IMR-90 (cell line): ENCODE measurements at regions not wholly inside any gene's neighbourhood (a gene's known extent, or its start where the extent isn't known, plus 50 kb on each side); places are given as distances from the start of the nearest gene placed in this dataset.

Source experiments
- CEBPB ChIP-seq: IDR thresholded peaks from 2 replicates; pipeline ENCODE4 v1.6.1; 2012; ENCODE audit warnings: low read depth, low read length, improper control_type of control experiment
- FOS ChIP-seq: fragments of 150-350 bp; IDR thresholded peaks from 2 replicates; pipeline ENCODE4 v1.6.1; 2016; ENCODE audit warnings: low read depth, low read length
- MAFK ChIP-seq: IDR thresholded peaks from 2 replicates; pipeline ENCODE4 v1.6.1; 2012; ENCODE audit warnings: low read depth, low read length, improper control_type of control experiment
- MXI1 ChIP-seq: IDR thresholded peaks from 2 replicates; pipeline ENCODE4 v1.6.1; 2012; ENCODE audit warnings: low read depth, mild to moderate bottlenecking, low read length, moderate library complexity, borderline replicate concordance
- POLR2A ChIP-seq: IDR thresholded peaks from 2 replicates; pipeline ENCODE4 v1.6.1; 2012; ENCODE audit warnings: mild to moderate bottlenecking, low read depth, low read length
- SMC3 ChIP-seq: fragments of 150-350 bp; IDR thresholded peaks from 2 replicates; pipeline ENCODE4 v1.6.1; 2016; ENCODE audit warnings: low read depth, mild to moderate bottlenecking, antibody characterized with exemption, low read length, moderate library complexity
- TF ChIP-seq, protein P1 (sequence below): conservative IDR thresholded peaks from 2 replicates; pipeline ENCODE4 v1.5.1; 2012; ENCODE audit warnings: mild to moderate bottlenecking, low read depth, low read length, improper control_type of control experiment
- TF ChIP-seq, protein P2 (sequence below): fragments of 150-350 bp; IDR thresholded peaks from 2 replicates; pipeline ENCODE4 v1.6.1; 2017; ENCODE audit warnings: mild to moderate bottlenecking, antibody characterized with exemption, low read length, low read depth

DNA sequence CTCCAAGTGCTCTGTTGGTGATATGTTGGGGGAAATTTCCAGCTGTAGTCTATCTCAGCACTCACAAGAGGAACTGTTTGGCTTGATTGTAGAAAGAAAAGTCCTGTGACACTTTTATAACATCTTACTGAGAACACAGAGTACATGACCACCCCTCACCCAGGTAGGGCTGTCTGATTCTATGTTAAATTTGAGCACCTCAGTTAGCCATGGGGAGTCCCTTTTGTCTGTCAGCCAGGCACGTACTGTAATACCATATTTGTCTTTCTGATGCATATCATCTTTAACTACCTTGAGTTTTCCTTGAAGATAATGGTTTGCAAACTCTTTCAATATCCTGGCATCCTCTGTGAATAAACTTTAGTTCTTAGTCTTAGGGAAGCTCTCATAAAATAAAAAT is 164.5 kb downstream of the IZUMO3 start:
- TF ChIP-seq, protein P1, sequence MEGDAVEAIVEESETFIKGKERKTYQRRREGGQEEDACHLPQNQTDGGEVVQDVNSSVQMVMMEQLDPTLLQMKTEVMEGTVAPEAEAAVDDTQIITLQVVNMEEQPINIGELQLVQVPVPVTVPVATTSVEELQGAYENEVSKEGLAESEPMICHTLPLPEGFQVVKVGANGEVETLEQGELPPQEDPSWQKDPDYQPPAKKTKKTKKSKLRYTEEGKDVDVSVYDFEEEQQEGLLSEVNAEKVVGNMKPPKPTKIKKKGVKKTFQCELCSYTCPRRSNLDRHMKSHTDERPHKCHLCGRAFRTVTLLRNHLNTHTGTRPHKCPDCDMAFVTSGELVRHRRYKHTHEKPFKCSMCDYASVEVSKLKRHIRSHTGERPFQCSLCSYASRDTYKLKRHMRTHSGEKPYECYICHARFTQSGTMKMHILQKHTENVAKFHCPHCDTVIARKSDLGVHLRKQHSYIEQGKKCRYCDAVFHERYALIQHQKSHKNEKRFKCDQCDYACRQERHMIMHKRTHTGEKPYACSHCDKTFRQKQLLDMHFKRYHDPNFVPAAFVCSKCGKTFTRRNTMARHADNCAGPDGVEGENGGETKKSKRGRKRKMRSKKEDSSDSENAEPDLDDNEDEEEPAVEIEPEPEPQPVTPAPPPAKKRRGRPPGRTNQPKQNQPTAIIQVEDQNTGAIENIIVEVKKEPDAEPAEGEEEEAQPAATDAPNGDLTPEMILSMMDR, result no peak
- TF ChIP-seq POLR2A (no peak), SMC3 (no peak), MXI1 (no peak), CEBPB (no peak), MAFK (no peak), FOS (no peak)
- TF ChIP-seq, protein P2, sequence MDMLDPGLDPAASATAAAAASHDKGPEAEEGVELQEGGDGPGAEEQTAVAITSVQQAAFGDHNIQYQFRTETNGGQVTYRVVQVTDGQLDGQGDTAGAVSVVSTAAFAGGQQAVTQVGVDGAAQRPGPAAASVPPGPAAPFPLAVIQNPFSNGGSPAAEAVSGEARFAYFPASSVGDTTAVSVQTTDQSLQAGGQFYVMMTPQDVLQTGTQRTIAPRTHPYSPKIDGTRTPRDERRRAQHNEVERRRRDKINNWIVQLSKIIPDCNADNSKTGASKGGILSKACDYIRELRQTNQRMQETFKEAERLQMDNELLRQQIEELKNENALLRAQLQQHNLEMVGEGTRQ, result no peak
